ENCODE measurements at regions not wholly inside any gene's neighbourhood (a gene's known extent, or its start where the extent isn't known, plus 50 kb on each side); places are given as distances from the start of the nearest gene placed in this dataset.

- ChIA-PET CTCF (no interaction called here), POLR2A (no interaction called here)
- H3K4me3 ChIP-seq (ENCODE audit: low read depth, low read length): no peak overlapping the region
- DNase-seq (ENCODE audit: low read depth, low spot score): no peak
- no peak for TF ChIP-seq CTCF (IDR thresholded peaks at IDR 0.05; ENCODE audit: insufficient read depth, low read length, missing control alignments)
Observed at GRCh38 chr7:70884809-70885208, 247.1 kb upstream of the GALNT17 start.

GRCh38 chr7:70886547-70886946, 245.4 kb upstream of the GALNT17 start:
- no peak for TF ChIP-seq CTCF (IDR thresholded peaks at IDR 0.05; ENCODE audit: insufficient read depth, low read length, missing control alignments)
- H3K4me3 ChIP-seq (ENCODE audit: low read depth, low read length): no peak overlapping the region
- ChIA-PET CTCF (no interaction called here), POLR2A (no interaction called here)
- DNase-seq (ENCODE audit: low read depth, low spot score): no peak

GRCh38 chr7:70887186-70887585, 244.8 kb upstream of the GALNT17 start:
- no peak for DNase-seq (ENCODE audit: low read depth, low spot score)
- CTCF ChIA-PET: no interaction called here
- H3K4me3 ChIP-seq (ENCODE audit: low read depth, low read length): no peak overlapping the region
- TF ChIP-seq CTCF (IDR thresholded peaks at IDR 0.05; ENCODE audit: insufficient read depth, low read length, missing control alignments): no peak
- POLR2A ChIA-PET: no interaction called here

- no peak for TF ChIP-seq CTCF (IDR thresholded peaks at IDR 0.05; ENCODE audit: insufficient read depth, low read length, missing control alignments)
- no peak overlapping the region for H3K4me3 ChIP-seq (ENCODE audit: low read depth, low read length)
- CTCF ChIA-PET: no interaction called here
- POLR2A ChIA-PET: no interaction called here
- no peak for DNase-seq (ENCODE audit: low read depth, low spot score)
Observed at GRCh38 chr7:70890147-70890969, 241.6 kb upstream of the GALNT17 start.

GRCh38 chr7:70893422-70893821, 238.5 kb upstream of the GALNT17 start:
- no peak overlapping the region for H3K4me3 ChIP-seq (ENCODE audit: low read depth, low read length)
- ChIA-PET CTCF (no interaction called here), POLR2A (no interaction called here)
- TF ChIP-seq CTCF (IDR thresholded peaks at IDR 0.05; ENCODE audit: insufficient read depth, low read length, missing control alignments): no peak
- no peak for DNase-seq (ENCODE audit: low read depth, low spot score)

- POLR2A ChIA-PET: no interaction called here
- CTCF ChIA-PET: no interaction called here
- no peak for DNase-seq (ENCODE audit: low read depth, low spot score)
- no peak overlapping the region for H3K4me3 ChIP-seq (ENCODE audit: low read depth, low read length)
- no peak for TF ChIP-seq CTCF (IDR thresholded peaks at IDR 0.05; ENCODE audit: insufficient read depth, low read length, missing control alignments)
Observed at GRCh38 chr7:70893971-70894715, 237.8 kb upstream of the GALNT17 start.
